ENCODE measurements at regions not wholly inside any gene's neighbourhood (a gene's known extent, or its start where the extent isn't known, plus 50 kb on each side); places are given as distances from the start of the nearest gene placed in this dataset.
"Not testable (repeated sequence)": the region's sequence is repeated elsewhere in the genome, so short reads cannot be mapped to it uniquely, and the experiment has no call there.

- no peak for TF ChIP-seq EZH2phosphoT487 (conservative IDR thresholded peaks at IDR 0.05; ENCODE audit: low read length)
- TF ChIP-seq CTCF (IDR thresholded peaks at IDR 0.05; ENCODE audit: insufficient read depth, low read length, poor library complexity, severe bottlenecking): no peak
- Histone ChIP-seq H4K20me1 (ENCODE audit: low read depth, low read length) (no peaks in the 10 kb centered on the region), H3K36me3 (ENCODE audit: low read length) (no peaks in the 10 kb centered on the region), H3K27ac (ENCODE audit: low read depth, low read length) (no peak overlapping the region), H3K9me3 (ENCODE audit: insufficient read depth, low read length) (no peaks in the 10 kb centered on the region), H2AFZ (ENCODE audit: low read depth, low read length, severe bottlenecking) (no peak overlapping the region), H3K4me2 (ENCODE audit: low read depth, low read length, poor library complexity, severe bottlenecking) (no peak overlapping the region), H3F3A (ENCODE audit: insufficient read depth) (no peaks in the 10 kb centered on the region), H3K79me2 (ENCODE audit: insufficient read depth, low read length) (no peaks in the 10 kb centered on the region), H3K9ac (ENCODE audit: low read length) (no peak overlapping the region), H3K9me2 (replicated peaks; ENCODE audit: insufficient read depth, low read length) (no peaks in the 10 kb centered on the region), H3K4me3 (ENCODE audit: insufficient read depth, low read length, poor library complexity, severe bottlenecking) (no peak overlapping the region), H3K27me3 (ENCODE audit: low read length) (no peaks in the 10 kb centered on the region)
Observed at GRCh38 chr6:78666764-78667163, 200.6 kb upstream of the IRAK1BP1 start.

GRCh38 chr6:78670156-78670555, 197.2 kb upstream of the IRAK1BP1 start:
- H3K27me3 ChIP-seq (ENCODE audit: low read length): no peaks in the 10 kb centered on the region
- H4K20me1 ChIP-seq (ENCODE audit: low read depth, low read length): no peaks in the 10 kb centered on the region
- no peak overlapping the region for H3K4me2 ChIP-seq (ENCODE audit: low read depth, low read length, poor library complexity, severe bottlenecking)
- H3K27ac ChIP-seq (ENCODE audit: low read depth, low read length): no peak overlapping the region
- no peaks in the 10 kb centered on the region for H3K9me3 ChIP-seq (ENCODE audit: insufficient read depth, low read length)
- H3F3A ChIP-seq (ENCODE audit: insufficient read depth): no peaks in the 10 kb centered on the region
- no peak overlapping the region for H3K9ac ChIP-seq (ENCODE audit: low read length)
- H3K9me2 ChIP-seq (replicated peaks; ENCODE audit: insufficient read depth, low read length): no peaks in the 10 kb centered on the region
- no peak overlapping the region for H3K4me3 ChIP-seq (ENCODE audit: insufficient read depth, low read length, poor library complexity, severe bottlenecking)
- TF ChIP-seq EZH2phosphoT487 (conservative IDR thresholded peaks at IDR 0.05; ENCODE audit: low read length) (no peak), CTCF (IDR thresholded peaks at IDR 0.05; ENCODE audit: insufficient read depth, low read length, poor library complexity, severe bottlenecking) (no peak)
- H2AFZ ChIP-seq (ENCODE audit: low read depth, low read length, severe bottlenecking): no peak overlapping the region
- no peaks in the 10 kb centered on the region for H3K79me2 ChIP-seq (ENCODE audit: insufficient read depth, low read length)
- no peaks in the 10 kb centered on the region for H3K36me3 ChIP-seq (ENCODE audit: low read length)

GRCh38 chr6:78670802-78671201, 196.5 kb upstream of the IRAK1BP1 start:
- Histone ChIP-seq H3K9ac (ENCODE audit: low read length) (no peak overlapping the region), H3F3A (ENCODE audit: insufficient read depth) (no peaks in the 10 kb centered on the region), H3K4me3 (ENCODE audit: insufficient read depth, low read length, poor library complexity, severe bottlenecking) (no peak overlapping the region), H3K79me2 (ENCODE audit: insufficient read depth, low read length) (no peaks in the 10 kb centered on the region), H3K9me3 (ENCODE audit: insufficient read depth, low read length) (no peaks in the 10 kb centered on the region), H3K27ac (ENCODE audit: low read depth, low read length) (no peak overlapping the region), H3K27me3 (ENCODE audit: low read length) (no peaks in the 10 kb centered on the region), H4K20me1 (ENCODE audit: low read depth, low read length) (no peaks in the 10 kb centered on the region), H3K9me2 (replicated peaks; ENCODE audit: insufficient read depth, low read length) (no peaks in the 10 kb centered on the region), H3K36me3 (ENCODE audit: low read length) (no peaks in the 10 kb centered on the region), H2AFZ (ENCODE audit: low read depth, low read length, severe bottlenecking) (no peak overlapping the region), H3K4me2 (ENCODE audit: low read depth, low read length, poor library complexity, severe bottlenecking) (no peak overlapping the region)
- TF ChIP-seq CTCF (IDR thresholded peaks at IDR 0.05; ENCODE audit: insufficient read depth, low read length, poor library complexity, severe bottlenecking) (no peak), EZH2phosphoT487 (conservative IDR thresholded peaks at IDR 0.05; ENCODE audit: low read length) (no peak)

- not testable (repeated sequence) for H2AFZ ChIP-seq (ENCODE audit: low read depth, low read length, severe bottlenecking); H3K9me3 ChIP-seq (ENCODE audit: insufficient read depth, low read length); H3K27ac ChIP-seq (ENCODE audit: low read depth, low read length); H3K79me2 ChIP-seq (ENCODE audit: insufficient read depth, low read length); H3K9me2 ChIP-seq (replicated peaks; ENCODE audit: insufficient read depth, low read length); H3K9ac ChIP-seq (ENCODE audit: low read length); H3K36me3 ChIP-seq (ENCODE audit: low read length); H3K4me3 ChIP-seq (ENCODE audit: insufficient read depth, low read length, poor library complexity, severe bottlenecking); H3K4me2 ChIP-seq (ENCODE audit: low read depth, low read length, poor library complexity, severe bottlenecking); H3F3A ChIP-seq (ENCODE audit: insufficient read depth); H3K27me3 ChIP-seq (ENCODE audit: low read length); H4K20me1 ChIP-seq (ENCODE audit: low read depth, low read length)
Observed at GRCh38 chr6:78676069-78677007, 191.0 kb upstream of the IRAK1BP1 start.

All from SU-DHL-6 (cell line).